ENCODE measurements at regions not wholly inside any gene's neighbourhood (a gene's known extent, or its start where the extent isn't known, plus 50 kb on each side); places are given as distances from the start of the nearest gene placed in this dataset.

DNA sequence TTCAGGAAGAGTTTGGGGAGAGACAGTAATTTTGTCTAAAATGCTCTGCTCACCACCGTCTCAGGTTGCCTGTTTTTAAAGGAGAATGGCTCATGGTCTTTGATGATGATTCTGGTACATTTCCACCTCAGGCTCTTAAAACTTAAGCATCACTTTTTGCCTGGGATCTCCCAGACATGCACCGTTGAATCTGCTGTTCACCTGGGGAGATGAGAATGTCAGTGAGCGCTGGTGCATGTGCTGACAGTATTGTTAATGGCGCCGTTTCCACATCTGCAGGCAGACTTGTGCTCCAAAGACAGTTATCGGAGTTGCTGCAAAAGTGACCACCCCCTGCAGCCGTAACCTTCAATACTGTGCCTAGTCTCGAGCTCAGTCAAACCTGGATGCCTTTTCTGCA is 219.0 kb upstream of the TPM1 start:
- no peak for DNase-seq

DNA sequence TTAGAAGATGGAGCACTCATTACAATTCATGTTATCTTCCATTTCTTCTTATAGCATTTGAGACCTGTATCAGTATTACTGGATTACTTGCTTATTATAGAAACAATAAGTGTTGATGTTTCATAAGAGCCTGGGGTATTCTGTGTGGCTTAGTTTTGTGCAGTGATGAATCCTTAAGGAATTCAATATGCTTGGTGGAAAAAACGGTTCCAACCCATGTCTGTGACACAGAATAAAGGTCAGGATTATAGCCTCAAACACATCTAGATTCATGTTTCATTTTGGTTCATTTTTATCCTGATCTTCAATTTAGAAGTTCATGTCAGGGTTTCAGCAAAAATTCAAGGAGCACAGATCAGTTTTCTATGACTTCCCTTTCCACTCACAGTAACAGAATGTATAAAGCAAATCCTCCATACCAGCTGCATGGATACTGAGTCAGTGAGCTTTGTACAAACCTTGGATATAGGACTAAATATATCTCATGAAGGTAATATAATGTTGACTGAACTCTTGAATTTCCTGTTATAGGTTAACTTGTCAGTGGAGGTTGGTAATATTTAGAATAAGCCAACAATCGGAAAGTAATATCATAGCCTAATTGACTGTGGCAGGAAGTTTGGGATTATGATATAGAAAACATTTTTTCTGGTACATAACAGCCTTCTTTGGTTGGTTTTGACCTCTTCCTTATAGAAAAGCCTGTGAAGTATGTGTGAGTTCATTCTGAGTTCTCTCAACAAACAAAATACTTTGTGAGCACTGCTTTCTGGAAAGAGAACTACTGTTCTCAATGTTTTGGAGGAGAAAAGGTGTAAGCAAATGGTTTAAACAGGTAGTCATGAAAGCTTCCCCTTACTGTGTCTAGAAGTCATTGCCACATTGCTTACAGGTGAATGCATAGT is 218.2 kb upstream of the TPM1 start:
- no peak for DNase-seq

DNA sequence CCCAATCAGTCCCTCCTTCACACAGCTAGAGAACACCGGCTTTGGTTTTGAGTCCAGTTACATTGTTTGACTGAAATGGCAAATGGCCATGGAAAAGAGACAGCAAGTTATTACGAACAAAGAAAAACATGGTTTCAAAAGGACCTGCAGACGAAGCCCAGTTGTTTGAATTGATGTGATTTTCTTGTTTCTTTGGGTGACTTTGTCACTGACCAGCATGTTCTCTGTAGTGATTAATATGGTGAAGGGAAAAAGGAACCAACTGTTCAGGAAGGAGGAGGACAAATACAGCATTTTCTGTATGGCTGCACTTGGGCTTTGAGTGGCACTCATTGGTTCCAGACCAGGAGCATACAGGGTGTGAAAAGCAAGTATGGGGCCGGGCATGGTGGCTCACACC is 217.4 kb upstream of the TPM1 start:
- DNase-seq = no peak

DNA sequence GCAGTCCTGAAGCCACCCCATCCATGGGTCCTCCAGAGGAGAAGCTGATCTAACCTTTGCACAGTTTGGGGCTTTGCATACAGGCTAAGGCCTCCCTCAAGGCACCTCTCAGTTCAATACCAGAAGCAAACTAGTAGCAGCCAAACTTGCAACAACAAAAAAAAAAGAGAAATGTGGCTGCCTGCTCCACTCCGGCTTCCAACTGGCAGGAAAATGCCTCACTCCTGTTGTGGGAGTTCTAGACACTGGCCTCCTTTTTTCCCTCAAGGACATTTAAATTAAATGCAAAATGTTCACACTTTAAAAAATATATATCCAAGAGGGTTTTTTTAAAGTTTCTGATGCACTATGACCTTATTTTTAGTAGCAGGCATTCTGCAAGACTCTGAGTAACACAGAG is 216.0 kb upstream of the TPM1 start:
- DNase-seq = no peak

DNA sequence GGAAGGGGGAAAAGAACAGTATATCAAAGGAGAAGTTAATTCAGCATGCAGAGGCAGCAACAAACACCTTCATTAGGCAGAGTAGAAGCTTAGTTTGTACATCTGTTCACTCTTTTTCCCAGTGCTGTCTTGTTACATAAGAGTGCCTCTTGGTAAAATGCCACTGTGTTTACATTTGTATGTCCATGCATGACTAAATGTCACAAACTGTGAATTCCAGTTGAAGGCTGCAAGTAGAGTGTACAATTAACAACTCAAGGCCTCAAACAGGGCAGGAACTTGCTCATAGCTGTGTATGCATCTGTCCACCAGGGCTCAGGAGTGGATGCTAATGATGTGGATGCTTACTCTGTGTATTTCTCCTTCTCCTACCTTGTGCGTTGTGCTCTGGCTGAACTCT is 214.2 kb upstream of the TPM1 start:
- DNase-seq = no peak

DNA sequence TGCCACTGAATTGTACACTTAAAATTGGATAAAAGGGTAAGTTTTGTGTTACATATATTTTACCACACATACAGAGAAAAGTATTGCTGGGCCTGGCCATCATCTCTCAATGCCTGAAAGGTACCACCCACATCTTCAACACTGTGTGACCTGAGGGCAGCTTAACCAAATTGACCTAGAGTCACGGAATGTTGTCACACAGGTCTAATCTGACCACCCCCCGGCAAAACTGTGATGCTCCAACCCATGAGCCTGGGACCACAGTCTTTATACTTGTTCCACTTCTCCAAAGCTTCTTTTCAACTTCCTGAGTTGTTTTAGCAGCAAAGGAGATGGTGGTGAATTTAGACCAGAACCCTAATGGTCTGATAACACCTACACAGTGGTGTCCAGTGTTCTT is 210.3 kb upstream of the TPM1 start:
- no peak for DNase-seq

DNA sequence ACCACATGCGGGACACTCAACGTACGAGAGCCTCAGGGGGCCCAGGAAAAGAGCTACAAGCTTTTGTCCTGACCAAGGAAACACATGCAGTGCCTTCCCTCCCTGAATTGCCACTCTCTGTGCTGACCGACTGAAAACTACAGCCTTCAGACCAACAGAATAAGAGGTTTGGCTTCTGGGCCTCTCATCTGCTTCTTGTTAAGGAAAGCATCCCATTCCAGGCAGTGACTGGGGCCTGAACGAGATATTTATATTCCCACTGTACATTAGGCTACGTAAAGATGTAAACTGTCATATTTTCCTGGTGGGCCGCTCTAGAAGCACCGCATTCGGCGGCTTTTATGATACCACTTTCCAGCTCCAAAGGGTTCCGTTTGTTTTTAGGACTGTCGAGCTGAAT is 208.9 kb upstream of the TPM1 start:
- DNase-seq = no peak

DNA sequence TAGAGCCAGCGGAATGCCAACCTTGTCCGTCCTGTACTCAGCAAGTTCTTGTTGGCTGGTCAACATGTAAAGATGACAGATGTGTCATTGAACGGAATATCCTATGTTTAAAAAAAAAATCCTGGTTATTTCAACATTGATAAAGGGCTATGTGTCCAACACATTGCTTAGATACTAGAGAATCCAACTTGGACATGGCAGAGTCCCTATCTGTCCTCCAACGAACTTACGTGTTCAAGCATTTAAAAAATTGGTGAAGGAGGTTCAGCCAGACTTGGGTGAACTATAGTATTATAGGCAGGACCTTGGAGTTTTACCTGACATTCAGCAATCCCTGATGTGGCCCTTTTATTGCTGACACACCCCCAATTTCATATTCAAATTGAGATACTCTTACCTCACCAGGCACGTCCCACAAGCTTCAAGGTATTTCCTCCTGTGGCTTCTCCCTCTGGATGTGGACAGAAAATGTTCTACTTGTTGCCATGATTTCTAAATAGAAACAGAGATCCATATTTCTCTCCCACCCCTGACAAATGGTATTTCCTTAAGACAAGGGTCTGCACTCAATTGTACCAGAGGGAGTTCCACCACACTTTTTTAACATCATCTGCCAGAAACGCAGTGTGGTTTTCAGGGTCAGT is 207.7 kb upstream of the TPM1 start:
- DNase-seq = no peak

DNA sequence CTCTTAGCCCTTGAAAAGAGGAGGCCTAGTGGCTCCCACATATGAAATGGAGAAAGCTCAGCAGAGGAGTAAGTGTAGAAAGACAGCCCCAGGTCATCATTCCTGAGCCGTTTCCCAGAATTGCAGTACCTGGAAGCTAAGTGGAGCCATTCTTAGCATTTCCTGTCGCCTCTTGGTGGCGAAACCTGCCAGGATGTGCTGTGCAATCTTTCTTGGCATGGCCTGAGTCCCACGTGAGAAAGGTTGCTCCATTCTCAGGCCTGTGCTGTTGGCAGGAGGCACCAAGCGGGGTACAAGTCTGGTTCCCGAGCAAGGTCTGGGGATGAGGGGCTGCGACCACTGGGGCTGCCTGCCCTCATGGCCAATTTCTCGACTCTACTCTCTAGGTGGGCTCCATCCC is 207.2 kb upstream of the TPM1 start:
- DNase-seq = no peak

DNA sequence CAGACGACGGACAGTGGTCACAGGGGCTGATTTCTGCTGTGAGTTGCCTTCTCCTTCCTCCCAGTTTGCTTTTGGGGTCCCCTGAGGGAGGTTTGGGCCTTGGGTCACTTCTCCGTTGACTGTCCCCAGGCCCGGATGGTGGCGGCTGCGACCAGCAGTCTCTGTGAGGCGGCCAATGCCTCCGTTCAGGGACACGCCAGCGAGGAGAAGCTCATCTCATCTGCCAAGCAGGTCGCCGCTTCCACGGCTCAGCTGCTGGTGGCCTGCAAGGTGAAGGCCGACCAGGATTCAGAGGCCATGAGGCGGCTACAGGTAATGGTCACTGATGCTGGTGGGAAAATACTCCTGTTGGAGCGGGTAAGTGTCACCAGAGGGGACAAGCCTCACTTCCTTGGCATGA is 206.8 kb upstream of the TPM1 start:
- no peak for DNase-seq

GRCh38 chr15:62840526-62841268 is 201.8 kb upstream of the TPM1 start:
- no peak for DNase-seq

DNA sequence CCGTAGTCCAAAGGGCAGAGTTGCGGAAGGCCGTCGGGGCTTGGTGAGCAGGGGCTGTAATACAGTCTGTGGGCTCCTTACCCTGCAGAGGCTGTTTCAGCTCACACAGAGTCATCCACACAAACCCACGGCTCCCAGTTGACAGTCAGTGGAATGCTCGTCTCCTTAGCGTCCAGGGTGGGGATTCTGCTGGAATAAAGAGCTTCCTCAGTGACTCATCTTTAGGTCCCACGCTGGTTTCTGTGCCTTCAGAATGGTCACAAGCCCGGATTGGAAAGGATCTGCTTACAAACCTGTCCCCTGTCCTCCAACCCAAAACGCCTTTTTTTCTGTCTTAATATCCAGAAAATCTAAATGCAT is 201.3 kb upstream of the TPM1 start:
- DNase-seq = no peak

DNA sequence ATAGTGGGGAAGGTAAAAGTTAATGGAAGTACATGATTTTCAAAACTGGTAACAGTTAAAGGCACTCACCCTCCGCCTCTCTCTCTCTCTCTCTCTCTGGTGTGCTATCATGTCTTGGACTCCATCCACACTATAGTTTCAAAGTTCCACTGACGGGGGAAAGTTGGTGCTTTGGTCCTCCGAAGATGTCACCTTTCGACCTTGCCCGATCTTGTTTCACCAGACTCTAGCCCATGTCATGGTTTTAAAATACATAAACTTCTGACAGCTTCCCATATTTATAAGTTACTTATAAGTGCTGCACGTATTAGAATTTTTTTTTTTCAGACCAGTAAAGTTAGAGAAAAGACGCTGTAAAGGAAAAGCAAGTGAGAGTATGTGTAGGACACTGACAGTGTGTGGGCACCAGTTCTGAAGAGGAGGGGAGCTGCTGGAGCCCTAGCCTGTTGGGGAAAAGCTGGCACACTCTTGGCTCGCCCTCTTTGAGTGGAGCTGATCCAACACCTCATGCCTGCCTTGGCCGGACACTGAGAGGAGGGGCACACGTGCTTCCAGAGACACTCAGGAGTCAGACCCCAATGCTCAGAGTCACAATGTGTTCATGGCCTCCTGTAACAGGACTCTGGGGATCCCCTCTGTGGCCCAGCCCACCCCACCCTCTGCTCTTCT is 200.5 kb upstream of the TPM1 start:
- no peak for DNase-seq

DNA sequence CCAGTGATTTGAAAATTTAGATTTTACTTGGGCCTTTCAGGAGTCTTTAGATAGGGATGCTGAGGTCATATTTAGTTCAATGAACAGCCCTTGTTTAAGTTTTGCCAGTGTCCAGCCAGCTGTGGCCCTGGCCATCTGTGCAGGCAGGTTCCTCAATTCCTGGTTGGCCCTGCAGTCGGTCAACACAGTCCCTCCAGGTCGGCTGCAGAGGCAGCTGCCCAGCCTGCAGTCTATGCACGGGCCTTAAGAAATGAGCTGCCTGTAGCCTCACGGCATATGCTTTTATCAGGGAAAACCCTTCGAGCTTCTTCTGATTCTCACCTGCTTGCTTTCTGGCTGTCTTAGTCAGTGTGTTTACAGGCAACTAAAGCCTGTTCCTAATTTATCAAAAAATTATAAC is 199.2 kb upstream of the TPM1 start:
- no peak for DNase-seq

DNA sequence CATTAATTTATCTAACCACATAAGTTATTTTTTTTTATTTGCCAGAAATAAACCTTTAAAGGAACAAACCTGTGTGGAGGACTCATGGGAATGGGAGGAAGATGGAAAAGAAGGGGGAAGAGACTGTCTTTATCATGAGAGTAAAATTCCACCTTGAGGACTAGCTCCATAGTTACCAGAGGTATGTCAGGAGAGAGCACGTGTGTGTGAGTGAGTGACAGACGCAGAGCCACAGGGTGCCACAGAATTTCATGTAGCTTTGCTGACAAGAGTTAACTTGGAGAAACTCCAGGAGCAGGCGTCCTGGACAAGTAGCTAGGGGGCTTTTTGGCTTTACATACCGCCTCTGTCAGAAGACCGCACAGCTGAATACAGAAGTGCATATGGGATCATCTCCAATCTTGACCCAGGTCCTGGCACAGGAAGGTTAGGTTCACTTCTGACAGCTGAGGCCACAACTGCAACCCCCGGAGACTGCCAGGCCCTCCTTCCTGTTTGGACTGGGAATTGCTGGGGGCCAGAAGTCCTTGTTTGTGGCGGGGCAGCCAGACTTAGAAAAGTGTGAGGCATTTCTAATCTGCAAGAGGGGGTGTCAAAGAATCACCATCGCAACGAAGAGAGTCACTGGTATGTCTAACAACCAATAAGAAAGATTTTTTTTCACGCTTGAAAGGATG is 197.8 kb upstream of the TPM1 start:
- no peak for DNase-seq

DNA sequence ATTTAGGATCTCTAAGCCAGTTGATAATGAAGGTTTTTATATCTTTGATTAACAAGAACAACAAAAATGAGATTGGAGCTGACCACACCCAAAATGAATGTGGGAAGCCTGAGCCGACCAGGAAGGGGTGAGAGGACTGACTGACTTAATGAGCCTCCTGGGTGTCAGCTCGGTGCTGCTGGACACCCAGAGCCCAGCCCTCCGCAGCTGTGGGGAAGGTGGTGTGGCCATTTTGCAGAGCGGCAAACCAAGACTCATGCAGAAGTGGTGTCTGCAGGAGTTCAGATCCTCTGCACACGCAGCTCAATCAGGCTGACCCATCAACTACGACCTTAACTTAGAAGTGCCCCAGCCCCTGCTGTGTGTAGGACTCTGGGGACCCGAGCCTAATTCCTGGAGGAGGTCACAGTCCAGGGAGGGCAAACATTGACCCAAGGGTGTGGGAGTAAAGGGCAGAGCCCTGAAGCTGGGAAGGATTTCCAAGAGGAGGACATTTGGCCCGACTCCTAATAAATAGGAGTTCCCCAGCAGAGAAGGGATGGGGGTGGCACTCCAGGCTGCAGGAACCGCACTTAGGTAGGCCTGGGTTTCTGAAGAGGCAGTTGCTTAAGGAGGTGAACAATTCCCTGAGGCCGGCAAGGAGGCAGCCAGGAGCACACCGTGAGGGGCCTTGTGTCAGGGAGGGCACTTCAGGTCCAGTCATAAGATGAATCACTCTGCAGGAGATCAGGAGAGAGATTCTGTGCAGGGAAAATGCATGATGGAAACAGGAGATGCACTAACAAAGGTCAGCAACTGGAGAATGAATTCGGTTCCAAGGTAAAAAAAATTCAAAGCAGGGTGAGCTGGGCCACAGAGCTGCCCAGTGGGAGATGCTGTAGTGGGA is 197.1 kb upstream of the TPM1 start:
- no peak for DNase-seq

- DNase-seq = no peak
Observed at GRCh38 chr15:62846131-62846804, 196.3 kb upstream of the TPM1 start.

- DNase-seq = no peak
Observed at GRCh38 chr15:62846805-62847495, 195.6 kb upstream of the TPM1 start.

- no peak for DNase-seq
Observed at GRCh38 chr15:62847900-62848489, 194.6 kb upstream of the TPM1 start.

- no peak for DNase-seq
Observed at GRCh38 chr15:62848632-62849050, 193.9 kb upstream of the TPM1 start.
